K562 (cell line): ENCODE measurements at regions not wholly inside any gene's neighbourhood (a gene's known extent, or its start where the extent isn't known, plus 50 kb on each side); places are given as distances from the start of the nearest gene placed in this dataset.

Experiments used
- ATAC-seq: fragments of 200-7000 bp; cut with Tn5 transposase; 3 replicates; pipeline ENCODE4 v1.9.1; 2020; ENCODE audit warnings: moderate library complexity
- BruUV-seq: library from RNA; stranded (reverse); fragments of 400-500 nt; replicated peaks from 2 replicates; lab custom pipeline; 2021; lab: Mats Ljungman, UMichigan
- CTCF ChIA-PET: fragments of 300-600 bp; formaldehyde crosslinking; extraction: SDS; loops from one replicate; lab custom pipeline; 2021; ENCODE audit warnings: low intra/inter-chr PET ratio; lab: Yijun Ruan, JAX
- POLR2A ChIA-PET: fragments of 300-600, 350-650 bp; sonication (Branson Sonifier 250); formaldehyde crosslinking; extraction: SDS; loops from one replicate; lab custom pipeline; 2021; ENCODE audit warnings: antibody characterized with exemption, inconsistent platforms; lab: Yijun Ruan, JAX
- DNase-seq, 4 experiments: peaks; one replicate each; pipeline versions ENCODE4 v3.0.0 to v3.0.0-alpha.2; 2011 to 2018; ENCODE audit warnings: low spot score in 3 of 4, mixed read lengths in 3 of 4; ENCODE audit errors: extremely low read depth in 1 of 4
- FAIRE-seq: peaks from 2 replicates; lab custom pipeline; 2011; peaks lifted over from hg19 to GRCh38; lab: Jason Lieb, UNC
- H2AFZ ChIP-seq: 2 replicates; pipeline ENCODE4 v1.6.0; 2011; ENCODE audit warnings: low read depth, low read length, control low read depth, inconsistent platforms
- H3K27ac ChIP-seq: fragments of 200-600 bp; 3 replicates; pipeline ENCODE4 v1.8.0; 2011; ENCODE audit warnings: low read depth, mild to moderate bottlenecking, control low read depth, inconsistent platforms, low read length, moderate library complexity, mixed read lengths; ENCODE audit errors: extremely low read depth
- H3K27me3 ChIP-seq, 2 experiments: fragments of 300-600 bp in 1 of 2; 2 replicates in 1 of 2; 3 replicates in 1 of 2; pipeline versions ENCODE4 v1.6.0 to v1.8.0; 2011; ENCODE audit warnings: inconsistent platforms in 2 of 2, low read length in 2 of 2, mild to moderate bottlenecking in 1 of 2, mixed read lengths in 1 of 2, moderate library complexity in 1 of 2; ENCODE audit not compliant: control insufficient read depth in 2 of 2, insufficient read depth in 2 of 2
- H3K36me3 ChIP-seq: fragments of 300-600 bp; 3 replicates; pipeline ENCODE4 v1.8.0; 2011; ENCODE audit warnings: mild to moderate bottlenecking, low read length, inconsistent platforms; ENCODE audit not compliant: control insufficient read depth, insufficient read depth
- H3K4me1 ChIP-seq, 2 experiments: fragments of 200-600 bp in 1 of 2; replicated peaks in 1 of 2; 2 replicates in 1 of 2; 3 replicates in 1 of 2; pipeline versions ENCODE4 v1.5.1 to v1.8.0; 2011; ENCODE audit warnings: inconsistent platforms in 2 of 2, low read length in 2 of 2, mild to moderate bottlenecking in 1 of 2, mixed read lengths in 1 of 2, moderate library complexity in 1 of 2; ENCODE audit not compliant: control insufficient read depth in 2 of 2, insufficient read depth in 2 of 2
- H3K4me2 ChIP-seq: 2 replicates; pipeline ENCODE4 v1.6.1; 2011; ENCODE audit warnings: low read length, control low read depth, inconsistent platforms, mixed read lengths; ENCODE audit not compliant: insufficient read depth
- H3K4me3 ChIP-seq: fragments of 200-600 bp; sonication (generic), shearing (Covaris generic); 2 replicates; pipeline ENCODE4 v1.5.1; 2016; ENCODE audit warnings: control low read depth, inconsistent platforms
- H3K79me2 ChIP-seq: fragments of 200-600 bp; 3 replicates; pipeline ENCODE4 v1.8.0; 2011; ENCODE audit warnings: low read length, inconsistent platforms; ENCODE audit not compliant: control insufficient read depth, insufficient read depth
- H3K9ac ChIP-seq, 2 experiments: 2 replicates each; pipeline versions ENCODE4 v1.6.0 to v1.6.1; 2011; ENCODE audit warnings: low read depth in 2 of 2, low read length in 2 of 2, control low read depth in 1 of 2, inconsistent platforms in 1 of 2, mild to moderate bottlenecking in 1 of 2, mixed read lengths in 1 of 2; ENCODE audit not compliant: insufficient read depth in 1 of 2
- H3K9me1 ChIP-seq: one replicate; pipeline ENCODE4 v1.6.0; 2011; ENCODE audit warnings: inconsistent platforms, mild to moderate bottlenecking, low read length, moderate library complexity; ENCODE audit not compliant: control insufficient read depth, insufficient read depth
- H3K9me3 ChIP-seq: replicated peaks from 2 replicates; pipeline ENCODE4 v1.5.1; 2011; ENCODE audit warnings: low read depth, low read length, inconsistent platforms; ENCODE audit not compliant: control insufficient read depth, insufficient read depth
- H4K20me1 ChIP-seq: replicated peaks from 2 replicates; pipeline ENCODE4 v1.6.1; 2011; ENCODE audit warnings: low read length, inconsistent platforms, mixed read lengths; ENCODE audit not compliant: control insufficient read depth, insufficient read depth
- DPF2 ChIP-seq: fragments of 450-650 bp; IDR thresholded peaks from 2 replicates; pipeline ENCODE4 v1.6.1; 2016
- E2F4 ChIP-seq: sonication (generic); formaldehyde crosslinking; IDR thresholded peaks from 2 replicates; pipeline ENCODE4 v1.8.0; 2022; ENCODE audit warnings: mild to moderate bottlenecking, low read depth, missing genetic modification reagents
- NKRF ChIP-seq: fragments of 450-650 bp; IDR thresholded peaks from 2 replicates; pipeline ENCODE4 v1.6.1; 2016; ENCODE audit warnings: borderline replicate concordance
- NR0B1 ChIP-seq: fragments of 450-650 bp; IDR thresholded peaks from one replicate; pipeline ENCODE4 v1.6.1; 2018; ENCODE audit warnings: mild to moderate bottlenecking, moderate library complexity; ENCODE audit not compliant: partially characterized antibody
- PML ChIP-seq: IDR thresholded peaks from 2 replicates; pipeline ENCODE4 v1.6.1; 2012; ENCODE audit warnings: low read length, inconsistent platforms
- WGBS: fragments of 100-300 bp; shearing (Covaris generic); methylation state at CpG from one replicate; pipeline ENCODE4 v1.1.6; 2016; ENCODE audit warnings: low coverage, mixed read lengths; ENCODE audit not compliant: insufficient coverage; ENCODE audit errors: missing lambda C conversion rate; 5-methylcytosine and 5-hydroxymethylcytosine counted together
- in situ Hi-C: fragments of 300-500 bp; cut with MboI; formaldehyde crosslinking; loops from 4 replicates; pipeline ENCODE4 v1.15.0; 2018; ENCODE audit warnings: inconsistent platforms, mixed read lengths
- intact Hi-C: fragments of 100-400 bp; cut with micrococcal nuclease; formaldehyde crosslinking; loops from 2 replicates; pipeline ENCODE4 v1.14.2; 2022

- TF ChIP-seq NKRF (no peak), E2F4 (CRISPR knock-in tag) (no peak), NR0B1 (no peak), PML (no peak), DPF2 (no peak)
- TF ChIP-seq, all 486 proteins: peak for 0
- Histone ChIP-seq H3K9ac (no peak overlapping the region), H3K36me3 (no peaks in the 10 kb centered on the region), H3K4me2 (no peak overlapping the region), H3K27me3 (no peaks in the 10 kb centered on the region; a peak in 1 of 5 replicates), H4K20me1 (no peaks in the 10 kb centered on the region), H3K79me2 (no peaks in the 10 kb centered on the region), H3K4me3 (no peak overlapping the region), H3K9me1 (peaks cover 4% of the 10 kb centered on the region), H2AFZ (no peak overlapping the region), H3K4me1 (no peaks in the 10 kb centered on the region; a peak in 2 of 5 replicates), H3K27ac (no peak overlapping the region), H3K9me3 (no peaks in the 10 kb centered on the region)
- no TSS peak for BruUV-seq
- ChIA-PET CTCF (no interaction called here), POLR2A (no interaction called here)
- intact Hi-C loops = no loop called here
- no peak for ATAC-seq
- WGBS = 0% methylated on average over 4 of the region's 4 CpGs
- no peak for FAIRE-seq
- in situ Hi-C loops = no loop called here
- DNase-seq = no peak
Observed at GRCh38 chr11:114819028-114819427, 140.7 kb downstream of the NXPE2 start.
